Lung (tissue), 11 donors: ENCODE measurements at regions not wholly inside any gene's neighbourhood (a gene's known extent, or its start where the extent isn't known, plus 50 kb on each side); places are given as distances from the start of the nearest gene placed in this dataset.
A peak's percentile ranks its signal among the peaks of the same experiment; 100 is the strongest.

Experiments
- ATAC-seq: fragments of 200-7000 bp; cut with Tn5 transposase; one replicate; pipeline ENCODE4 v1.9.1; 2020; ENCODE audit warnings: moderate number of reproducible peaks; ENCODE audit not compliant: insufficient read depth, low FRiP score
- DNase-seq, 3 donors: peaks; one replicate each; pipeline ENCODE4 v3.0.0-alpha.2; 2013 to 2017
- H3K27ac ChIP-seq, 2 donors: one replicate each; pipeline ENCODE4 v1.5.1; 2013; ENCODE audit warnings: mild to moderate bottlenecking in 2 of 2, moderate library complexity in 2 of 2, control low read depth in 1 of 2, inconsistent platforms in 1 of 2, low read depth in 1 of 2, low read length in 1 of 2
- H3K27me3 ChIP-seq, 3 donors: one replicate each; pipeline ENCODE4 v1.5.1; 2013; ENCODE audit warnings: low read length in 2 of 3; ENCODE audit not compliant: control insufficient read depth in 3 of 3, insufficient read depth in 3 of 3
- H3K36me3 ChIP-seq, 4 donors: one replicate each; pipeline ENCODE4 v1.5.1; 2013; ENCODE audit warnings: low read length in 4 of 4, mild to moderate bottlenecking in 1 of 4, moderate library complexity in 1 of 4; ENCODE audit not compliant: control insufficient read depth in 4 of 4, insufficient read depth in 4 of 4
- H3K4me1 ChIP-seq, 5 donors: one replicate each; pipeline ENCODE4 v1.5.1; 2013; ENCODE audit warnings: low read length in 5 of 5, mild to moderate bottlenecking in 2 of 5, moderate library complexity in 1 of 5; ENCODE audit not compliant: control insufficient read depth in 5 of 5, insufficient read depth in 5 of 5
- H3K4me3 ChIP-seq: one replicate; pipeline ENCODE4 v1.5.1; 2013; ENCODE audit warnings: mild to moderate bottlenecking, control low read depth, moderate library complexity
- H3K9ac ChIP-seq, 2 donors: one replicate each; pipeline ENCODE4 v1.5.1; 2013; ENCODE audit warnings: low read length in 2 of 2, control low read depth in 1 of 2; ENCODE audit not compliant: insufficient read depth in 1 of 2
- H3K9me3 ChIP-seq, 4 donors: one replicate each; pipeline ENCODE4 v1.5.1; 2013; ENCODE audit warnings: low read length in 3 of 4, mild to moderate bottlenecking in 1 of 4, moderate library complexity in 1 of 4; ENCODE audit not compliant: control insufficient read depth in 4 of 4, insufficient read depth in 3 of 4
- WGBS, 2 donors: extraction: QIAGEN DNeasy Blood & Tissue Kit; methylation state at CpG; one replicate each; pipeline ENCODE4 v1.1.7; 2013; 5-methylcytosine and 5-hydroxymethylcytosine counted together
- TF ChIP-seq, protein P1 (sequence below): IDR thresholded peaks from 2 replicates; pipeline ENCODE4 v1.5.1; 2012; ENCODE audit warnings: mild to moderate bottlenecking; ENCODE audit errors: control extremely low read depth, extremely low read depth
- donor health status: control.
- donor health status: control.
- donor health status: Bipolar disorder and iron deficiency.
- donor health status: healthy.
- donor health status: DM: yes; HTN: yes; CAD: no.

GRCh38 chr2:147538821-147539220 lies 306.0 kb upstream of the ACVR2A start:
- Histone ChIP-seq H3K27me3 (no peaks in the 10 kb centered on the region), H3K36me3 (no peaks in the 10 kb centered on the region), H3K27ac (no peak overlapping the region), H3K4me3 (no peak overlapping the region), H3K9me3 (no peaks in the 10 kb centered on the region), H3K4me1 (peaks cover 0 to 8% (median 0%) of the 10 kb centered on the region in 5 donors), H3K9ac (no peak overlapping the region)
- ATAC-seq (no peak), DNase-seq (no peak)
- TF ChIP-seq, protein P1, sequence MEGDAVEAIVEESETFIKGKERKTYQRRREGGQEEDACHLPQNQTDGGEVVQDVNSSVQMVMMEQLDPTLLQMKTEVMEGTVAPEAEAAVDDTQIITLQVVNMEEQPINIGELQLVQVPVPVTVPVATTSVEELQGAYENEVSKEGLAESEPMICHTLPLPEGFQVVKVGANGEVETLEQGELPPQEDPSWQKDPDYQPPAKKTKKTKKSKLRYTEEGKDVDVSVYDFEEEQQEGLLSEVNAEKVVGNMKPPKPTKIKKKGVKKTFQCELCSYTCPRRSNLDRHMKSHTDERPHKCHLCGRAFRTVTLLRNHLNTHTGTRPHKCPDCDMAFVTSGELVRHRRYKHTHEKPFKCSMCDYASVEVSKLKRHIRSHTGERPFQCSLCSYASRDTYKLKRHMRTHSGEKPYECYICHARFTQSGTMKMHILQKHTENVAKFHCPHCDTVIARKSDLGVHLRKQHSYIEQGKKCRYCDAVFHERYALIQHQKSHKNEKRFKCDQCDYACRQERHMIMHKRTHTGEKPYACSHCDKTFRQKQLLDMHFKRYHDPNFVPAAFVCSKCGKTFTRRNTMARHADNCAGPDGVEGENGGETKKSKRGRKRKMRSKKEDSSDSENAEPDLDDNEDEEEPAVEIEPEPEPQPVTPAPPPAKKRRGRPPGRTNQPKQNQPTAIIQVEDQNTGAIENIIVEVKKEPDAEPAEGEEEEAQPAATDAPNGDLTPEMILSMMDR, result no peak
- 79 to 85% methylated on average over 3 of the region's 3 CpGs for WGBS, 2 donors

DNA sequence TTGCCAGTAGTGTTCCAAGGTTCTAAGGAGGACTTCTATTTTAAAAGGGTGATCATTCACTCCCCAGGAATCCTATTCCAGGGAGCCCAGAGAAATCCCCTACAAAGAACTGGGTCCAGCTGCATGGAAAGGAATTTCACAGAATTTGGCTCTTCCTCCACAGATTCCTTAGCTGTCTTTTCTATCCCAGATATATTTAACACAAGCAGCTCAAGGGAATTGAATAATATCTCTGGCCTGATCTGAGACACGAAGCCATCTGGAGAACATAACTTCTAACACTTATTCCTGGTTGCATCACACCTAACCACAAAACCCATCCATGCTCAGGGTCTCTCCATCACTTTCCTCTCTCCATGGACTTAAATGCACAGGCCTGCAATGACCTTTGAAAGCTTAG lies 306.7 kb upstream of the ACVR2A start:
- TF ChIP-seq, protein P1, result no peak
- 12 to 34% methylated on average over 1 of the region's 1 CpG for WGBS, 2 donors
- ATAC-seq, result no peak
- no peak for DNase-seq
- Histone ChIP-seq H3K27ac (no peak overlapping the region), H3K9ac (no peak overlapping the region), H3K4me3 (no peak overlapping the region), H3K27me3 (no peaks in the 10 kb centered on the region), H3K9me3 (no peaks in the 10 kb centered on the region), H3K36me3 (no peaks in the 10 kb centered on the region), H3K4me1 (peaks cover 0 to 8% (median 0%) of the 10 kb centered on the region in 5 donors)

- TF ChIP-seq, protein P1, result no peak
- H3K27ac ChIP-seq, result no peak overlapping the region
- peak; percentile 92 to 99 (median 99) for DNase-seq
Observed at GRCh38 chr2:147531269-147531668, 313.6 kb upstream of the ACVR2A start.

GRCh38 chr2:147530033-147530432 lies 314.8 kb upstream of the ACVR2A start:
- Histone ChIP-seq H3K9me3 (no peaks in the 10 kb centered on the region), H3K27me3 (no peaks in the 10 kb centered on the region), H3K27ac (no peak overlapping the region), H3K4me3 (no peak overlapping the region), H3K4me1 (peaks cover 0 to 27% (median 0%) of the 10 kb centered on the region in 5 donors), H3K9ac (no peak overlapping the region), H3K36me3 (no peaks in the 10 kb centered on the region)
- 79 to 84% methylated on average over 3 of the region's 3 CpGs for WGBS, 2 donors
- ATAC-seq (no peak), DNase-seq (no peak)
- TF ChIP-seq, protein P1, result no peak

More at GRCh38 chr2:147531269-147531668, 313.6 kb upstream of the ACVR2A start:
- Histone ChIP-seq H3K4me1 (peaks cover 0 to 24% (median 0%) of the 10 kb centered on the region in 5 donors), H3K4me3 (no peak overlapping the region), H3K9ac (no peak overlapping the region), H3K9me3 (no peaks in the 10 kb centered on the region), H3K36me3 (no peaks in the 10 kb centered on the region), H3K27me3 (no peaks in the 10 kb centered on the region)
- WGBS, 2 donors, result 66 to 70% methylated on average over 3 of the region's 3 CpGs
- ATAC-seq, result no peak
